LNCaP clone FGC (cell line): ENCODE measurements at regions not wholly inside any gene's neighbourhood (a gene's known extent, or its start where the extent isn't known, plus 50 kb on each side); places are given as distances from the start of the nearest gene placed in this dataset.

Source experiments
- DNase-seq: peaks from one replicate; pipeline ENCODE4 v3.0.0-alpha.2; 2011; ENCODE audit warnings: low read depth
- H3K4me3 ChIP-seq: 2 replicates; pipeline ENCODE4 v1.5.1; 2011; ENCODE audit warnings: mild to moderate bottlenecking, low read depth, low read length, control low read depth
- TF ChIP-seq, protein P1 (sequence below): IDR thresholded peaks from 2 replicates; pipeline ENCODE4 v1.5.1; 2012; ENCODE audit warnings: mild to moderate bottlenecking; ENCODE audit not compliant: control insufficient read depth, insufficient read depth; ENCODE audit errors: extremely low read depth

DNA sequence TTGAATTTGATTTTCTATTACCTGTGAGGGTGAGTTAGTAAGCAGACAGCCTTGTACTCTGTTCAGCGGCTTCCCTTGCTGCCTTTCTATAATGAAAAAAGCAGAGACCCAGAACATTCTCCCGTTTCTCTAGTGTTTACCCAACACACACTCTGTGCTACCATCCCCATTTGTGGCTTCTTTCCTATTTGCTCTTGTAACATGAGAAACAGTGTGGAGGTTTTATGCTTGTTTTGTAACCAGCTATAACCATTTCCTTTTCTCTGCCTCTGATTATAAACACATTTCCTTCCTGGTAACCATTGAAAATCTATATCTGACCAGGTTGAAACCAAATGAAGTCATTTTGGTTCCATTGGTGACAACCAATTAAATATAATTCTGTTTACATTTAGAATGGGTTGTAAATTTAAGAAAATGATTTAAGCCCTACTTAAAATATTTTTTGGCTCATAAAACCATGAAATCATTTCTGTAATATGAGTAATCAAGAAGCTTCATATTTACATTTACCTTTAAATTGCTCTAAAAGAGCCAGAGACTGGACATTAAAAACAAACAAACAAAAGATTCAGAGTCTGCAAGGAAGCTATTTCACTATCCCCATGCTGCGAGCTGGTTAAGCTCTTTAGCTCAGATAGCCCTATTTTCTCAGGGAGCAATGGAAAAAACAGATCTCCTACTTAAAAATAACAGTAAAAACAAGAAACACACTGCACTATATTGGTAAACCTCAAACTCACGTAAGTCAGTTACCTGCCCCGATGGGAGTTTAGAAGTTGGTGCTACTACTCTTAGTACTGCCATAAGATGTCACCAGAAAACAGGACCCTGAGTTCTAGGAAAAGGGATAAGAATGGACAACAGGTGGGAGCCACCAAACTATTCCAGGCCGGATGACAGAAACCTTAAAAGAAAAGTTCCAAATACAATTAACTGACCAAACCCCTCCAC lies 206.5 kb upstream of the EEA1 start:
- H3K4me3 ChIP-seq: peak overlapping the region; percentile 10; the same call in 1 of the 2 replicates
- TF ChIP-seq, protein P1, sequence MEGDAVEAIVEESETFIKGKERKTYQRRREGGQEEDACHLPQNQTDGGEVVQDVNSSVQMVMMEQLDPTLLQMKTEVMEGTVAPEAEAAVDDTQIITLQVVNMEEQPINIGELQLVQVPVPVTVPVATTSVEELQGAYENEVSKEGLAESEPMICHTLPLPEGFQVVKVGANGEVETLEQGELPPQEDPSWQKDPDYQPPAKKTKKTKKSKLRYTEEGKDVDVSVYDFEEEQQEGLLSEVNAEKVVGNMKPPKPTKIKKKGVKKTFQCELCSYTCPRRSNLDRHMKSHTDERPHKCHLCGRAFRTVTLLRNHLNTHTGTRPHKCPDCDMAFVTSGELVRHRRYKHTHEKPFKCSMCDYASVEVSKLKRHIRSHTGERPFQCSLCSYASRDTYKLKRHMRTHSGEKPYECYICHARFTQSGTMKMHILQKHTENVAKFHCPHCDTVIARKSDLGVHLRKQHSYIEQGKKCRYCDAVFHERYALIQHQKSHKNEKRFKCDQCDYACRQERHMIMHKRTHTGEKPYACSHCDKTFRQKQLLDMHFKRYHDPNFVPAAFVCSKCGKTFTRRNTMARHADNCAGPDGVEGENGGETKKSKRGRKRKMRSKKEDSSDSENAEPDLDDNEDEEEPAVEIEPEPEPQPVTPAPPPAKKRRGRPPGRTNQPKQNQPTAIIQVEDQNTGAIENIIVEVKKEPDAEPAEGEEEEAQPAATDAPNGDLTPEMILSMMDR: peak; percentile 10; the same call in 1 of the 2 replicates
- DNase-seq: peak; percentile 94

DNA sequence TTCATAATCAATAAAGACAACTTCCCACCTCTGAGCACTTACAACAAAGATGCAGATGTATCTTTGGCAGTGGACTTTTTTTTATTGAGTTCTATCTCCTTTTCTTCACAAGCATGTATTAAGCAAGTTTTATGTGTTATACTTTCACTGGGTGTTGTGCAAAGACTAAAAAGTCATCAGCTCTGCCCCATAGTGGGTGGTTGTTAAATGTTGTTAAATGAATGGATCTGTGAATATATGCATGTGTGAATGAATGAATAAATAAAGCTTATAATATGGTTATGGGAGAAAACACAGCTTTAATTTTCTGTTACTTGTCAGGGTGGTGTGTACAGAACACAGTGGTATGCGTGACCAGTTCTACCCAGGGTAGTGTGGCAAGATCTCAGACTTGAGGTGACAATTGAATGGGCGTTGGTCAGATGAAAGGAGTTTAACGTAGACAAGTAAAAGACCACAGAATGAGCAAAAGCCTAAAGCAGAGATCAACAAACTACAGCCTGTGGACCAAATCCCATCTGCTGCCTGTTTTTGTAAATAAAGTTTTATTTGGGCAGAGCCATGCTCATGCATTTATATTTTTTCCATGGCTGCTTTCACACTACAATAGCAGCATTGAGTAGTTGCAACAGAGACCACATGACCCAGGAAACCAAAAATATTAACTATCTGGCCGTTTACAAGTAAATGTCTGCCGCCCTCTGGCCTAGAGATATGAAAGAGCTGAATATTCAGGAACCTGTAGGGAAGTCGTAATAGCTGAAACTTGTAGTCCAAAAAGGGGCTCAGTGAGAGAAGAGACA lies 207.4 kb upstream of the EEA1 start:
- TF ChIP-seq, protein P1: no peak
- peak overlapping the region; percentile 10; the same call in 1 of the 2 replicates for H3K4me3 ChIP-seq
- DNase-seq: no peak

DNA sequence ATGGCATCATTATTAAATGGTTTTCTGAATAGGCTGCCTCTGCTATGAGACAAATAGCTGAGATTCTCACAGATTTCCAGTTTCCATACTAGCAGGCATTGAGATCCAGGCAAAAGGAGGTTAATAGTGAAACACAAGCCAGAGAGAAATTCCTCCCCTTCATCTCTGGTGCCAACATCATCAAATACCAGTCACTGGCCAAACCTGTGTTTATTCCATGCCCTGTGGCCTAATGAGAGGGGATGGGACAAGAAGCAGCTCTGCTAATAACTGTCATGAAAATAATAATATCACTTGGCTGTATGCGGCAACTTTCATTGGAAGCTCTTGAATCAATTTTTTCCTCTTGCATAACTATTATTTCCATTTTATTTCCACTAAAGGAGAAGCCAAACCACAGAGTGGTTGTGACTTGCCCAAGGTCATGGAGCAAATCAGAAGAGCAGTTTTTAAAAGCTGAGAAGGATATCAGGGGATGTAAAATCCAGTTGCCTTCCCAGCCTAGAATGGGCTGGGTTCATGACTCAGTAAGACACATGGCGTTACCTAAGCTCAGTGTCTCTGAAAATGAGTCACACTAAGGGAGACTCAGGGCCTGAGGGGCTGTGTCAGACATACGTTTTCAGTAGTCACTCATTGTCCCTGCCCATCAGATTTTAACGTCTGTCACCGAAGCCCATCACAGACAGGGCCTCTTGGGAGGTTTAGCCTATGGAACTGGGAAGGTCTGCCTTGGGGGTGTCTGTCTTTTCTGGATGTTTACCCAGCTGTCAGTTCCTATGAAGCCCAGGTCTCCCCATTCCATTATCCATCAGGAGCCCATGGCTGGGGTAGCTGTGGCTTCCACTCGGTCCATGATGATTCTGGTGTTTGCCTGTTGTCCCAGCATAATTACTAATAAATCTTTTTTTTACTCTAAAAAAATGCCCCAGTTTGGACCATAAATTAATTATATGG lies 208.8 kb upstream of the EEA1 start:
- TF ChIP-seq, protein P1: no peak
- DNase-seq: no peak
- H3K4me3 ChIP-seq: no peak overlapping the region

DNA sequence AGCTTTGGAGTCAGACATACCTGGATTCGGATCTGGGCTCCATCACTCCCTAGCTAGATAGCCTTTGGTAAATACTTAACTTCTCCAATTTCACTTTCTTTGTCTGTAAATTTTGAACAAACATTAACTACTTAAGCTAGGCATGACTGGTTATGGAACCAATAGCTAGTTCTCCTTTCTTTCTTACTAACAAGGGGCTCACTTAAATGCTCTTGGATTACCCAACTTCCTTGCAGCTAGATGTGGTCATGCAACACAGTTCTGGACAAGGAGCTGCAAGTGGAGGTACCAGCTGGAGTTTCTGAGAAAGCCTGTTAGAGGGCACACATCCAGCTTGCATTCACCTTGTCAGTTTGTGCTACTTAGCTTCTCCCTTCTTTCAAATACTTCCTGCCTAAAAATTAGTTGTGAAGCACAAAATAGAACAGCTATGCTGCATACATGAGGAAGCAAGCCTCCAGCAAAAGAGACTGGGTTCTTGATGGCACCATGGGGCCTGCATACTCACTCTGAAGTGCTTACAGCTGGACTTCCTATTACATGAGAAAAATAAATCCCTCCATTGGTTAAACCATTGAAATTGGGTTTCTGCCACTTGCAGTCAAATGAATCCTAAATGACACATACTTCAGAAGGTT lies 210.1 kb upstream of the EEA1 start:
- DNase-seq: no peak
- TF ChIP-seq, protein P1: no peak

DNA sequence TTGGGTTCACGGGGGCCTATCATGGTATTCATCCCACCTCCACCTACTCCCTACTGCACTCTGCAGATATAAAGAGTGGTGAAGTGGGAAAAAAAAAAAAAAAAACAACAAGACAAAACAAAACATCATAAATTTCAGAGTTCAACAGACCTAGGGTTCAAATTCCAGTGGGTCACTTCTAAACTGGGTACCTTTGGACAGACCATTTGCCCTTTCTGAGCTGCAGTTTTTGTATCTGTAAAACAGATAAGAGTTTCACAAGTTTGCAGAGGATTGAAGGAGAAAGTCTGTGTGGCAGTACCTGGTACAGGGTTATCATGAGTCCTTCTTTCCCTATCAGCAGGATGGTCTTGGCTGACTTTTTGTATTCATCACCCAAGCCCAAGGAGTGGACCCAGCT lies 211.2 kb upstream of the EEA1 start:
- DNase-seq: no peak
- TF ChIP-seq, protein P1: no peak
- no peak overlapping the region for H3K4me3 ChIP-seq

More for the DNA sequence above, 210.1 kb upstream of the EEA1 start:
- no peak overlapping the region for H3K4me3 ChIP-seq

DNA sequence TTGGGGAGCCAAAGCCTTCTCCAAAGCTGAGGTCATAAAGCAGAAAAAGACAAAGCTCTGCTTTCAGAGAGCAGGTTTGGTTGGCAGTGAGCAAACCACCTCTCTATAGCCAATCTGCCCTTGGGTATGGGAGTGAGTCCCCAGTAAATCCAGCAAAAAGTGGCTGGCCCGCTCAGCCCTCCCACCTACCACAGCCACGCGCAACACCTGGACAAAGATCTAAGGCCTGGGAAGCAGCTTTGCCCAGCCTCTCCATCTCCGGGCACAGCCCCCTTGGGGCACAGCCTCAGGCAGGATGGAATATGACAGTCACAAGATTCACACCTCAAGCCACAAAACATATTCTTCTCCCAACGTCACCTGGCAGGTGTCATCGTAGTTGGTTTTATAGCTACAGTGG lies 211.7 kb upstream of the EEA1 start:
- no peak overlapping the region for H3K4me3 ChIP-seq
- no peak for DNase-seq
- TF ChIP-seq, protein P1: no peak
